ENCODE measurements at regions not wholly inside any gene's neighbourhood (a gene's known extent, or its start where the extent isn't known, plus 50 kb on each side); places are given as distances from the start of the nearest gene placed in this dataset.
"Not testable (repeated sequence)": the region's sequence is repeated elsewhere in the genome, so short reads cannot be mapped to it uniquely, and the experiment has no call there.

- no peak for DNase-seq
Observed at GRCh38 chr2:237218756-237219155, 133.1 kb downstream of the COPS8 start.

- no peak for DNase-seq
Observed at GRCh38 chr2:237219826-237220225, 134.1 kb downstream of the COPS8 start.

- DNase-seq = no peak
Observed at GRCh38 chr2:237221443-237221842, 135.8 kb downstream of the COPS8 start.

- DNase-seq = no peak
Observed at GRCh38 chr2:237222178-237222577, 136.5 kb downstream of the COPS8 start.

DNA sequence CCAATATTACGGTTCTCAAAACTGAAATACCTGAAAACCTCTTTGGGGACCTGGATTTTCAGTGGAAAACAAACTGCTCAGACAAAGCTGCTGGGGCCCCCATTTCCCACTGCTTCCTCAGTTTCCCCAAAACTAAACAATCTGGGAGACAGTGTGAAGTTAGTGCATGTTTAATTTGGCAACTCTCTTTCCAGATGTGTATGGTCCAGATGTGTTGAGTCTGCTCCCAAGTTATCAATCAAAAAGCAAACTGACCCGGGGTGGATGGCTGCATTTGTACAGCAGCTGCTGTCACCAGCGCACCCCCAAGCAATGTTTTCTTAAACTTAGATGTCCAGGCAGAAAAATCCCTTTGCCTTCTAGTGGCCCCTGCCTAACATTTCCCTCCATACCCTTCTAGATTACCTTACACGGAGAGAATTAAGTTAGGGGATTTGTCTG lies 136.9 kb downstream of the COPS8 start:
- no peak for DNase-seq

- peak in 1 of 2 experiments; percentile 31 for DNase-seq
Observed at GRCh38 chr2:237223201-237223861, 137.6 kb downstream of the COPS8 start.

GRCh38 chr2:237227190-237227589 lies 141.5 kb downstream of the COPS8 start:
- DNase-seq = no peak

DNA sequence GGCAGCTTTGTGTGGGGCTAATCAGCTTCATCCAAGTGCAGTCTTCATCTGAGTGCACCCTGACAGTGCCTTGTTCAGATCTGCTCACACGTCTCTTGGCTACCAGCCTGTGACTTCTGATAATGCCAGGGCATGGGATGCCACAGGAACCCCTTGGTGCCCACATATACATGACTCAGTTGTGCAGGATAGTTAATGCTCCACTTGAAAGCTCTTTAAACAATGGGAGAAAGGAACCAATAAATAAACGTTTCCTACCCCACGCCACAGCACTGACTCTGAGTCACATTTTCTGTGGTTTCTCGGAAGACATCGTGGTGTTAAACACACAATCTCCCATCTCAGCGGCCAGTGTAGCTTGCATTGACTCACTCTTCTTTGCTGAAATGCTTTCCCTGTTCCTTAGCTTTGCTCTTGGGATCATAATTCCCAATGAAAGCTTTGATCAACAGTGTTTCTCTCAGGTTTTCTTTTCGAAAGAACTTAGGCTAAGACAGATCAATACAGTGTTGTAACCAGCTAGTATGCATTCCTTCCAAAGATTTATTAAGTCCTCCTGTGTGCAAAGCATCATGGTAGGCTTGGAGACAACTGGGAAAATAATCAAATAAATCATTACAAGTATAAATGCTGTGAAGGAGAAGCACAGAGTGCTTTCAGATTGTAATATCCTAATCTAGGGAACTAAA lies 142.0 kb downstream of the COPS8 start:
- DNase-seq = no peak

- no peak for DNase-seq
Observed at GRCh38 chr2:237228281-237228625, 142.6 kb downstream of the COPS8 start.

GRCh38 chr2:237229905-237230304 lies 144.2 kb downstream of the COPS8 start:
- DNase-seq = no peak

DNA sequence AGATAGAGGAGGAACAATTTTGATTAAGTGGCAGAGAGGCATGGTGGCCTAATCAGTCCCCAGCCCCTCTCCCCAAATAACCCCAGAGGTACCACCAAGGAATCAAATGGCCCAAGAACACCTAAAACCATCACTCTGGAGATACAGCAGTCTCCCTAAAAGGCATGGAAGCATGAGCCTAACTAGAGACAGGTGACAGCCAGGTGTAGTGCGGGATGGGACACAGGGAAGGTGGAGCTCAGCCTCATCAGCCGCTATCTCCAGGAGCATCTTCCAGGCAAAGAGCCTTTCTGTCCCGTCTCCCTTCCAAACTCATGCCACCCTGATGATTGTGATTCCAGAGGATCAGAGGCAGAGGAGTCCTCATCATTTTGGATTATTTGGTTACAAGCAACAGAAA lies 144.7 kb downstream of the COPS8 start:
- no peak for DNase-seq

GRCh38 chr2:237231593-237231992 lies 145.9 kb downstream of the COPS8 start:
- DNase-seq = no peak

DNA sequence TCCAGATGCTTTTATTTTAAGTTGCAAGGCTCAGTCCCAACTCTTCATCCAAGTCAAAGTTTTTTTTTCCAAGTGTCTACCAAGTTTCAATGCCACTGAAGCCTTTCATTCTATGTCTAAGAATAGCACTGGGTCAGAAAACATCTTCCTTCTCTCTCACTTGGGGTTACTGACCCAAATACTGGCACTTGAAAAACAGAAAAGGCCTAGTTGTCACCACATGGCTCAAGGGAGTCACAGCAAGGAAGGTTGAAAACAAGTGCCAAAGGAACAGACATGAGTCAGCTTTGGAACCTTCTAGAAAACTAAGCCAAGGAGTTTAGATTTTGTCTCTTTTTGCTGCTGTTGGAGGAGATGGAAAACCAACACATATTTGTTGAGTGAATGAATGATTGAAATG lies 146.5 kb downstream of the COPS8 start:
- DNase-seq = no peak

DNA sequence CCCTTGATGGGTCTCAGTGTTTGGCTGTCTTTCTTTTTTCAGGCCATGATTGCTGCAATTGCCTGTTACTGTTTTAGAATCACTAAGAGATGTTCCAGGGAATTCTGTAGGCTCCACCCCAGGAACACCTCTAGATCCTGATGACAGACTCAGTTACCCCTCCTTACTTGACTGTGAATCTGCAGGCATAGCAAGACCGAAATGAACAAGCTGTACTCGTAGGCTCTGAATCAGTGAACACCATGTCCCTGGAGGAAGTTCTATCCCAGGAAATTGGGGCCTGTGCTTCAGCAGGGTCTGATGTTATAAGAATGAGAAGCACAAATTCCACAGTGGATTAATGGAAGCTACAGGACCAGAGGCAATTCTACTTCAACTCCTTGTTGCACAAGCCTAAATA lies 148.6 kb downstream of the COPS8 start:
- no peak for DNase-seq

- no peak for DNase-seq
Observed at GRCh38 chr2:237235383-237236095, 149.8 kb downstream of the COPS8 start.

GRCh38 chr2:237236188-237236587 lies 150.5 kb downstream of the COPS8 start:
- DNase-seq = no peak

DNA sequence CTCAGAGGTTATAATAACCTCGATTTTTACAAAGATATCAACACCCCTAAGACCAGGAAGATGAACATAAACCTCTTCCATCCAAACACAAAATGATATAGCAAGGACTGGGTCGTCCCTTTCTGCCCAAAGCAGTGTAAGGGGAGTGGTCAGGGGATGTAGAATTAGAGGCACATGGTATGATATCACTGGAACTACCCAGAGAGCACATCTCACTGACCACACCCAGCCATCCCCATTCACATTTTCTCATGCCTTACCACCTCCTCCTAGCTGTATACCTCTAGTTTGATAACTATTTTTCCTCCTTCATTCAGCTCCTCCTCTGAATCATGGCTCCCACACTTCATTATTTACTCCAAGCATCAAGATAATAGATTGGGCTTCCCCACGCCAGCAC lies 152.6 kb downstream of the COPS8 start:
- no peak for DNase-seq

DNA sequence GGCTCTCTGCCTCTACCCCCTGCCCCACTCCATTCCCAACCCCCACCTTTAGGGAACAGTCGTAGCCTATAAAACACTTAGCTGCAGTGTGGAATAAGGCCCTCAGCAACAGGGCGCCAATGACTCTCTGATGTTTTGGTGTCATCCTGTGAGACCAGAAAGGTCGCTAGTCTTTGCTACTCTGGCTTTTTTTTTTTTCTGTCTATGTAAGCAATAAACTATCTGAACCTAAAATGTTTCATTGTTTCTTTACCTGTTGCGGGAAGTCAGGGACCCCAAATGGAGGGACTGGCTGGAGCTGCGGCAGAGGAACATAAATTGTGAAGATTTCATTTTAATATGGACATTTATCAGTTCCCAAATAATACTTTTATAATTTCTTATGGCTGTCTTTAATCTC lies 154.6 kb downstream of the COPS8 start:
- DNase-seq = no peak

DNA sequence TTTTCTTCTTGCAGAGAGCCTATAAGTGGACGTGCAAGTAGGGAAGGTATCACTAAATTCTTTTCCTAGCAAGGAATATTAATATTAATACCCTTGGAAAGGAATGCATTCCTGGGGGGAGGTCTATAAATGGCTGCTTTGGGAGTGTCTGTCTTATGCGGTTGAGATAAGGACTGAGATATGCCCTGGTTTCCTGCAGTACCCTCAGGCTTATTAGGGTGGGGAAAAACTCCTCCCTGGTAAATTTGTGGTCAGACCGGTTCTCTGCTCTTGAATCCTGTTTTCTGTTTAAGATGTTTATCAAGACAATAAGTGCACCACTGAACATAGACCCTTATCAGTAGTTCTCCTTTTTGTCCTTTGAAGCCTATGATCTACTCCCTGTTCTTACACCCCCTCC lies 155.2 kb downstream of the COPS8 start:
- DNase-seq = not testable (repeated sequence)

- DNase-seq = no peak
Observed at GRCh38 chr2:237242091-237242536, 156.4 kb downstream of the COPS8 start.

- no peak for DNase-seq
Observed at GRCh38 chr2:237243487-237243886, 157.8 kb downstream of the COPS8 start.

GRCh38 chr2:237244178-237244577 lies 158.5 kb downstream of the COPS8 start:
- DNase-seq = no peak

- DNase-seq = no peak
Observed at GRCh38 chr2:237244976-237245646, 159.4 kb downstream of the COPS8 start.

DNA sequence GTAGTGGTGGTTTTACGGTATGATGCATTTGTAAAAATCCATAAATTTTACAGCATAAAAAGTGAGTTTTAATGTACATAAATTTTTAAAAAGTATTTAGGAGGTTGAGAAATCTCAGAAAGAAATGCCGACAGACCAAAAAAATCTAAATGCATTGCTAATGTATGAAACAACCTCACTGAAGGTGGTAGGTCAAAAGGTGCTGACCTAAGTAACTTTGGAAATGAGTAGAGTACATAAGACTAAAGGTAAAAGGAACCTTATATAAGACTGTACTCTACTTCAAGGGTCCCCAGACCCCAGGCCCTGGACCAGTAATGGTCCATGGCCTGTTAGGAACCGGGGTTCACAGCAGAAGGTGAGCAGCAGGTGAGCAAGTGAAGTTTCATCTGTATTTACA lies 163.4 kb downstream of the COL6A3 start:
- DNase-seq = no peak
